H9 (cell line): ENCODE measurements at regions not wholly inside any gene's neighbourhood (a gene's known extent, or its start where the extent isn't known, plus 50 kb on each side); places are given as distances from the start of the nearest gene placed in this dataset.

ENCODE experiments used
- DNase-seq: peaks from one replicate; pipeline ENCODE4 v3.0.0-alpha.2; 2017
- H2AFZ ChIP-seq: one replicate; pipeline ENCODE4 v1.6.1; 2013; ENCODE audit warnings: mild to moderate bottlenecking, low read length, control low read depth, moderate library complexity
- H2AK5ac ChIP-seq: 2 replicates; pipeline ENCODE4 v1.6.1; 2013; ENCODE audit warnings: low read length, control low read depth, mixed read lengths; ENCODE audit not compliant: insufficient read length
- H2BK120ac ChIP-seq: one replicate; pipeline ENCODE4 v1.6.1; 2013; ENCODE audit warnings: low read depth, mild to moderate bottlenecking, low read length, control low read depth, inconsistent platforms; ENCODE audit not compliant: poor library complexity, severe bottlenecking
- H2BK12ac ChIP-seq: 2 replicates; pipeline ENCODE4 v1.6.1; 2013; ENCODE audit warnings: low read length, control low read depth, mixed read lengths, low read depth; ENCODE audit not compliant: insufficient read length
- H2BK15ac ChIP-seq: 2 replicates; pipeline ENCODE4 v1.6.1; 2013; ENCODE audit warnings: low read depth, low read length, control low read depth
- H2BK20ac ChIP-seq: one replicate; pipeline ENCODE4 v1.6.1; 2013; ENCODE audit warnings: low read depth, mild to moderate bottlenecking, low read length, control low read depth, inconsistent platforms; ENCODE audit not compliant: poor library complexity, severe bottlenecking
- H2BK5ac ChIP-seq: 2 replicates; pipeline ENCODE4 v1.6.1; 2013; ENCODE audit warnings: low read length, control low read depth, mixed read lengths; ENCODE audit not compliant: insufficient read length
- H3K14ac ChIP-seq: 2 replicates; pipeline ENCODE4 v1.6.1; 2013; ENCODE audit warnings: low read length, control low read depth; ENCODE audit not compliant: insufficient read depth
- H3K18ac ChIP-seq: 2 replicates; pipeline ENCODE4 v1.6.1; 2013; ENCODE audit warnings: low read depth, mild to moderate bottlenecking, mixed read lengths, low read length, control low read depth; ENCODE audit not compliant: insufficient read length
- H3K23ac ChIP-seq: 2 replicates; pipeline ENCODE4 v1.6.1; 2013; ENCODE audit warnings: low read length, control low read depth, mixed read lengths, low read depth; ENCODE audit not compliant: insufficient read length
- H3K23me2 ChIP-seq: 2 replicates; pipeline ENCODE4 v1.6.1; 2013; ENCODE audit warnings: low read depth, mild to moderate bottlenecking, mixed read lengths, low read length, control low read depth; ENCODE audit not compliant: insufficient read length, poor library complexity, severe bottlenecking
- H3K27ac ChIP-seq: 2 replicates; pipeline ENCODE4 v1.5.1; 2013; ENCODE audit warnings: low read length, control low read depth, mixed read lengths, low read depth; ENCODE audit not compliant: insufficient read length
- H3K27me3 ChIP-seq: 2 replicates; pipeline ENCODE4 v1.6.1; 2013; ENCODE audit warnings: low read length, control low read depth, inconsistent platforms; ENCODE audit not compliant: insufficient read depth
- H3K4ac ChIP-seq: 2 replicates; pipeline ENCODE4 v1.6.1; 2013; ENCODE audit warnings: low read depth, mild to moderate bottlenecking, control low read depth, inconsistent platforms, low read length, moderate library complexity
- H3K4me1 ChIP-seq: 2 replicates; pipeline ENCODE4 v1.6.1; 2013; ENCODE audit warnings: low read length, control low read depth, inconsistent platforms; ENCODE audit not compliant: insufficient read depth
- H3K4me2 ChIP-seq: 2 replicates; pipeline ENCODE4 v1.6.1; 2013; ENCODE audit warnings: low read length, control low read depth, mixed read lengths; ENCODE audit not compliant: insufficient read length, insufficient read depth
- H3K56ac ChIP-seq: 2 replicates; pipeline ENCODE4 v1.6.1; 2013; ENCODE audit warnings: low read depth, mild to moderate bottlenecking, mixed read lengths, low read length, control low read depth; ENCODE audit not compliant: insufficient read length
- H3K79me1 ChIP-seq: 2 replicates; pipeline ENCODE4 v1.6.1; 2013; ENCODE audit warnings: low read depth, mild to moderate bottlenecking, moderate library complexity, low read length, control low read depth, inconsistent platforms; ENCODE audit not compliant: insufficient read depth, poor library complexity, severe bottlenecking
- H3K79me2 ChIP-seq: 2 replicates; pipeline ENCODE4 v1.6.1; 2013; ENCODE audit warnings: low read length, control low read depth, inconsistent platforms; ENCODE audit not compliant: insufficient read depth
- H3K9ac ChIP-seq: 2 replicates; pipeline ENCODE4 v1.6.1; 2013; ENCODE audit warnings: low read length, control low read depth, mixed read lengths; ENCODE audit not compliant: insufficient read length; ENCODE audit errors: extremely low read depth
- H3K9me3 ChIP-seq: one replicate; pipeline ENCODE4 v1.6.1; 2013; ENCODE audit warnings: low read depth, low read length, inconsistent platforms; ENCODE audit not compliant: control insufficient read depth
- H3T11ph ChIP-seq: one replicate; pipeline ENCODE4 v1.6.1; 2013; ENCODE audit warnings: mild to moderate bottlenecking, low read length, control low read depth, inconsistent platforms
- H4K20me1 ChIP-seq: one replicate; pipeline ENCODE4 v1.6.1; 2013; ENCODE audit not compliant: control insufficient read depth, insufficient read length, insufficient read depth
- H4K5ac ChIP-seq: 2 replicates; pipeline ENCODE4 v1.6.1; 2013; ENCODE audit warnings: low read depth, mild to moderate bottlenecking, mixed read lengths, low read length, control low read depth; ENCODE audit not compliant: insufficient read length
- H4K8ac ChIP-seq: replicated peaks from 2 replicates; pipeline ENCODE4 v1.6.1; 2013; ENCODE audit warnings: low read length, control low read depth, mixed read lengths, low read depth; ENCODE audit not compliant: insufficient read length
- H4K91ac ChIP-seq: 2 replicates; pipeline ENCODE4 v1.6.1; 2013; ENCODE audit warnings: low read depth, mild to moderate bottlenecking, moderate library complexity, mixed read lengths, low read length, control low read depth; ENCODE audit not compliant: insufficient read length
- H3K27ac Mint-ChIP-seq, 3 experiments: 2 replicates in 2 of 3; 3 replicates in 1 of 3; pipeline ENCODE4 v1.8.0; 2020 to 2021; ENCODE audit warnings: mixed read lengths in 3 of 3, mild to moderate bottlenecking in 1 of 3, moderate library complexity in 1 of 3
- H3K27me3 Mint-ChIP-seq: 2 replicates; pipeline ENCODE4 v1.8.0; 2021; ENCODE audit warnings: low read depth, mild to moderate bottlenecking, moderate library complexity, mixed read lengths
- H3K36me3 Mint-ChIP-seq, 3 experiments: 2 replicates in 2 of 3; 3 replicates in 1 of 3; pipeline ENCODE4 v1.8.0; 2020 to 2021; ENCODE audit warnings: low read depth in 3 of 3, mixed read lengths in 3 of 3; ENCODE audit not compliant: insufficient read depth in 1 of 3
- H3K4me1 Mint-ChIP-seq, 2 experiments: 2 replicates each; pipeline ENCODE4 v1.8.0; 2020; ENCODE audit warnings: mixed read lengths in 2 of 2
- H3K4me3 Mint-ChIP-seq, 2 experiments: 2 replicates in 1 of 2; 3 replicates in 1 of 2; pipeline ENCODE4 v1.8.0; 2020 to 2021; ENCODE audit warnings: mild to moderate bottlenecking in 2 of 2, mixed read lengths in 2 of 2, moderate library complexity in 1 of 2
- H3K9me3 Mint-ChIP-seq, 2 experiments: 2 replicates in 1 of 2; 3 replicates in 1 of 2; pipeline ENCODE4 v1.8.0; 2020; ENCODE audit warnings: mild to moderate bottlenecking in 2 of 2, mixed read lengths in 2 of 2, moderate library complexity in 1 of 2
- WGBS: extraction: QIAGEN DNeasy Blood & Tissue Kit; methylation state at CpG from one replicate; pipeline ENCODE4 v1.1.7; 2013; ENCODE audit warnings: missing lambda C conversion rate, low lambda C conversion rate, mixed read lengths; ENCODE audit not compliant: insufficient read length; ENCODE audit errors: extremely low coverage; 5-methylcytosine and 5-hydroxymethylcytosine counted together
- TF ChIP-seq, protein P1 (sequence below): fragments of 200-600 bp; sonication (generic); conservative IDR thresholded peaks from 3 replicates; pipeline ENCODE4 v1.8.0; 2021; ENCODE audit warnings: antibody characterized with exemption, mild to moderate bottlenecking

GRCh38 chr5:166192696-166193095 is 2098.7 kb upstream of the WWC1 start:
- no peaks in the 10 kb centered on the region for H3K79me1 ChIP-seq
- no peak overlapping the region for H3K56ac ChIP-seq
- no peak overlapping the region for H3K23ac ChIP-seq
- H3K23me2 ChIP-seq = no peaks in the 10 kb centered on the region
- H2BK5ac ChIP-seq = no peak overlapping the region
- Mint-ChIP-seq H3K36me3 (no peaks in the 10 kb centered on the region), H3K9me3 (no peaks in the 10 kb centered on the region), H3K4me1 (no peaks in the 10 kb centered on the region), H3K4me3 (no peak overlapping the region), H3K27ac (no peak overlapping the region), H3K27me3 (no peaks in the 10 kb centered on the region)
- no CpG with 5 or more reads among the region's 3 CpGs for WGBS
- H3K18ac ChIP-seq = no peak overlapping the region
- TF ChIP-seq, protein P1, sequence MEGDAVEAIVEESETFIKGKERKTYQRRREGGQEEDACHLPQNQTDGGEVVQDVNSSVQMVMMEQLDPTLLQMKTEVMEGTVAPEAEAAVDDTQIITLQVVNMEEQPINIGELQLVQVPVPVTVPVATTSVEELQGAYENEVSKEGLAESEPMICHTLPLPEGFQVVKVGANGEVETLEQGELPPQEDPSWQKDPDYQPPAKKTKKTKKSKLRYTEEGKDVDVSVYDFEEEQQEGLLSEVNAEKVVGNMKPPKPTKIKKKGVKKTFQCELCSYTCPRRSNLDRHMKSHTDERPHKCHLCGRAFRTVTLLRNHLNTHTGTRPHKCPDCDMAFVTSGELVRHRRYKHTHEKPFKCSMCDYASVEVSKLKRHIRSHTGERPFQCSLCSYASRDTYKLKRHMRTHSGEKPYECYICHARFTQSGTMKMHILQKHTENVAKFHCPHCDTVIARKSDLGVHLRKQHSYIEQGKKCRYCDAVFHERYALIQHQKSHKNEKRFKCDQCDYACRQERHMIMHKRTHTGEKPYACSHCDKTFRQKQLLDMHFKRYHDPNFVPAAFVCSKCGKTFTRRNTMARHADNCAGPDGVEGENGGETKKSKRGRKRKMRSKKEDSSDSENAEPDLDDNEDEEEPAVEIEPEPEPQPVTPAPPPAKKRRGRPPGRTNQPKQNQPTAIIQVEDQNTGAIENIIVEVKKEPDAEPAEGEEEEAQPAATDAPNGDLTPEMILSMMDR = no peak
- H2AK5ac ChIP-seq = no peak overlapping the region
- no peaks in the 10 kb centered on the region for H3K9me3 ChIP-seq
- H4K91ac ChIP-seq = no peak overlapping the region
- no peaks in the 10 kb centered on the region for H4K20me1 ChIP-seq
- H3K27me3 ChIP-seq = no peaks in the 10 kb centered on the region
- H3K79me2 ChIP-seq = no peaks in the 10 kb centered on the region
- no peak overlapping the region for H4K5ac ChIP-seq
- no peak overlapping the region for H2BK20ac ChIP-seq
- H2AFZ ChIP-seq = no peak overlapping the region
- H2BK120ac ChIP-seq = no peak overlapping the region
- H3K9ac ChIP-seq = no peak overlapping the region
- no peak overlapping the region for H2BK15ac ChIP-seq
- H3K4ac ChIP-seq = no peak overlapping the region
- no peaks in the 10 kb centered on the region for H3K4me1 ChIP-seq
- H3T11ph ChIP-seq = no peak overlapping the region
- no peak overlapping the region for H4K8ac ChIP-seq
- no peak overlapping the region for H3K4me2 ChIP-seq
- DNase-seq = no peak
- H3K14ac ChIP-seq = no peak overlapping the region
- no peak overlapping the region for H3K27ac ChIP-seq
- H2BK12ac ChIP-seq = no peak overlapping the region
